ENCODE measurements at regions not wholly inside any gene's neighbourhood (a gene's known extent, or its start where the extent isn't known, plus 50 kb on each side); places are given as distances from the start of the nearest gene placed in this dataset.

- ChIA-PET POLR2A (no interaction called here), CTCF (no interaction called here)
- DNase-seq, result no peak
- Histone ChIP-seq H3K4me3 (ENCODE audit: control insufficient read depth in 1 of 7, extremely low read depth in 1 of 7, insufficient read depth in 4 of 7, low read depth in 2 of 7, low read length in 6 of 7) (no peak overlapping the region), H3K9me3 (ENCODE audit: control extremely low read depth in 1 of 5, control insufficient read depth in 4 of 5, insufficient read depth in 2 of 5, low read depth in 1 of 5, low read length in 4 of 5) (peaks cover 0 to 8% (median 2%) of the 10 kb centered on the region in 5 experiments), H3K4me1 (ENCODE audit: control extremely low read depth in 1 of 4, control insufficient read depth in 4 of 4, insufficient read depth in 4 of 4, low read length in 3 of 4) (no peaks in the 10 kb centered on the region), H3K27me3 (replicated peaks in 2 of 5; ENCODE audit: control insufficient read depth in 4 of 5, insufficient read depth in 5 of 5, low read length in 4 of 5) (no peaks in the 10 kb centered on the region), H3K36me3 (ENCODE audit: control insufficient read depth in 4 of 4, insufficient read depth in 4 of 4, low read length in 3 of 4) (no peaks in the 10 kb centered on the region), H3K27ac (ENCODE audit: insufficient read depth in 1 of 2, low read depth in 1 of 2, low read length in 2 of 2, poor library complexity in 1 of 2, severe bottlenecking in 2 of 2) (no peak overlapping the region)
- 100% methylated on average over 1 of the region's 1 CpG for WGBS (ENCODE audit: insufficient coverage)
Measured at GRCh38 chr15:46763091-46763490, 954.2 kb upstream of the SEMA6D start.

DNA sequence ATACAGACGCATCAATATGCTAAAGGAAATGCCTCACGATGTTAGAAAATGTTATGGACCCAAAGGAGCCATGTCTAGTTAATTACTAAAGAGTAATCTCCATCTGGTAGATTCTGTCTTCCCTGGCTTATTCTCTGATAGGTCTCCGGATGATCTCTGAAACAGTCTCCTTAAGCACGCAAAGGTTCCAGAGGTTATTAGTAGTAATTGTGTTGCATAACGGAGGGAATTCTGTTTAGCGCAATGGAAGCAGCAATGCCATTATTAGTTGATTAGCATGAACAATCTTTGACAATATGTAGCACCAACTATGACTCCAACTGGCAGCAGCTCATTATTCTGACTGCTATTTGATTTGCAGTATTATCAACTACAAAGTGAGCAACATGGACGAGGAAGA is 952.5 kb upstream of the SEMA6D start:
- Histone ChIP-seq H3K9me3 (ENCODE audit: control extremely low read depth in 1 of 5, control insufficient read depth in 4 of 5, insufficient read depth in 2 of 5, low read depth in 1 of 5, low read length in 4 of 5) (peaks cover 0 to 17% (median 8%) of the 10 kb centered on the region in 5 experiments), H3K4me3 (ENCODE audit: control insufficient read depth in 1 of 7, extremely low read depth in 1 of 7, insufficient read depth in 4 of 7, low read depth in 2 of 7, low read length in 6 of 7) (no peak overlapping the region), H3K4me1 (ENCODE audit: control extremely low read depth in 1 of 4, control insufficient read depth in 4 of 4, insufficient read depth in 4 of 4, low read length in 3 of 4) (no peaks in the 10 kb centered on the region), H3K27me3 (replicated peaks in 2 of 5; ENCODE audit: control insufficient read depth in 4 of 5, insufficient read depth in 5 of 5, low read length in 4 of 5) (no peaks in the 10 kb centered on the region), H3K27ac (ENCODE audit: insufficient read depth in 1 of 2, low read depth in 1 of 2, low read length in 2 of 2, poor library complexity in 1 of 2, severe bottlenecking in 2 of 2) (no peak overlapping the region), H3K36me3 (ENCODE audit: control insufficient read depth in 4 of 4, insufficient read depth in 4 of 4, low read length in 3 of 4) (no peaks in the 10 kb centered on the region)
- DNase-seq, result no peak
- 100% methylated on average over 1 of the region's 7 CpGs for WGBS (ENCODE audit: insufficient coverage)
- POLR2A ChIA-PET, result no interaction called here
- CTCF ChIA-PET, result no interaction called here

DNA sequence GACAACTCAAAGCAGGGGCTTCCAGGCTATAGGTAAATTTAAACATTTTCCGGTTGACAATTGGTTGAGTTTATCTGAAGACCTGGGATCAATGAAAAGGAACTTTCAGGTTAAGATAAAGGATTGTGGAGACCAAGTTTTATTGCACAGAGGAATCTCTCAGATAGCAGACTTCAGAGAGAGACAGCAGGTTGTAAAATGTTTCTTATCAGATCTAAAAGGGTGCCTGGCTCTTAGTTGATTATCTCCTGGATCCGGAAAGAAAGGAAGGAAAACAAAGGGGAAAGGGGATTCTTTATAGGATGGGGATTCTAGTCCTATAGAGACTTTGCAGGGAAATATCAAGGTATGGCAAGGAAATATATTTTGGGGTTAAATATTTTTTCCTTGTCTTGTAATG is 951.3 kb upstream of the SEMA6D start:
- Histone ChIP-seq H3K27ac (ENCODE audit: insufficient read depth in 1 of 2, low read depth in 1 of 2, low read length in 2 of 2, poor library complexity in 1 of 2, severe bottlenecking in 2 of 2) (no peak overlapping the region), H3K9me3 (ENCODE audit: control extremely low read depth in 1 of 5, control insufficient read depth in 4 of 5, insufficient read depth in 2 of 5, low read depth in 1 of 5, low read length in 4 of 5) (peaks cover 0 to 17% (median 8%) of the 10 kb centered on the region in 5 experiments), H3K27me3 (replicated peaks in 2 of 5; ENCODE audit: control insufficient read depth in 4 of 5, insufficient read depth in 5 of 5, low read length in 4 of 5) (no peaks in the 10 kb centered on the region), H3K4me3 (ENCODE audit: control insufficient read depth in 1 of 7, extremely low read depth in 1 of 7, insufficient read depth in 4 of 7, low read depth in 2 of 7, low read length in 6 of 7) (no peak overlapping the region), H3K36me3 (ENCODE audit: control insufficient read depth in 4 of 4, insufficient read depth in 4 of 4, low read length in 3 of 4) (no peaks in the 10 kb centered on the region), H3K4me1 (ENCODE audit: control extremely low read depth in 1 of 4, control insufficient read depth in 4 of 4, insufficient read depth in 4 of 4, low read length in 3 of 4) (no peaks in the 10 kb centered on the region)
- 20% methylated on average over 1 of the region's 2 CpGs for WGBS (ENCODE audit: insufficient coverage)
- ChIA-PET POLR2A (no interaction called here), CTCF (no interaction called here)
- DNase-seq, result no peak

DNA sequence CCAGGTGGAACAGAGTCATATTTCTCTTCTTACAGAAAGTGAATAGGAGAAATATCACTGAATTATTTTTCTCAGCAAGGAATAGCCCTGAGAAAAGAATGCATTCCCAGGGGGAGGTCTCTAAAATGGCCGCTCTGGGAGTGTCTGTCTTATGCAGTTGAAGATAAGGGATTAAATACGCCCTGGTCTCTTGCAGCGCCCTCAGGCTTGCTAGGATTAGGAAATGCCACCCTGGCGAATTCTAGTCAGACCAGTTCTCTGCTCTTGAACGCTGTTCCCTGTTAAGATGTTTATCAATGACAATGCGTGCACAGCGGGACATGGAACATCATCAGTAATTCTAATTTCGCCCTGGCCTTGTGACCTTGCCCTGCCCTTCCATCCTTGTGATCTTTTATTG is 949.0 kb upstream of the SEMA6D start:
- POLR2A ChIA-PET, result no interaction called here
- no peak overlapping the region for H3K4me3 ChIP-seq (ENCODE audit: control insufficient read depth in 1 of 7, extremely low read depth in 1 of 7, insufficient read depth in 4 of 7, low read depth in 2 of 7, low read length in 6 of 7)

GRCh38 chr15:46773016-46773415 is 944.3 kb upstream of the SEMA6D start:
- Histone ChIP-seq H3K27me3 (replicated peaks in 2 of 5; ENCODE audit: control insufficient read depth in 4 of 5, insufficient read depth in 5 of 5, low read length in 4 of 5) (no peaks in the 10 kb centered on the region), H3K9me3 (ENCODE audit: control extremely low read depth in 1 of 5, control insufficient read depth in 4 of 5, insufficient read depth in 2 of 5, low read depth in 1 of 5, low read length in 4 of 5) (peaks cover 0 to 10% (median 7%) of the 10 kb centered on the region in 5 experiments), H3K4me1 (ENCODE audit: control extremely low read depth in 1 of 4, control insufficient read depth in 4 of 4, insufficient read depth in 4 of 4, low read length in 3 of 4) (no peaks in the 10 kb centered on the region), H3K36me3 (ENCODE audit: control insufficient read depth in 4 of 4, insufficient read depth in 4 of 4, low read length in 3 of 4) (no peaks in the 10 kb centered on the region), H3K27ac (ENCODE audit: insufficient read depth in 1 of 2, low read depth in 1 of 2, low read length in 2 of 2, poor library complexity in 1 of 2, severe bottlenecking in 2 of 2) (no peak overlapping the region), H3K4me3 (ENCODE audit: control insufficient read depth in 1 of 7, extremely low read depth in 1 of 7, insufficient read depth in 4 of 7, low read depth in 2 of 7, low read length in 6 of 7) (no peak overlapping the region)
- 96% methylated on average over 7 of the region's 9 CpGs for WGBS (ENCODE audit: insufficient coverage)
- ChIA-PET CTCF (no interaction called here), POLR2A (no interaction called here)
- no peak for DNase-seq

More for the DNA sequence above, 949.0 kb upstream of the SEMA6D start:
- H3K4me1 ChIP-seq (ENCODE audit: control extremely low read depth in 1 of 4, control insufficient read depth in 4 of 4, insufficient read depth in 4 of 4, low read length in 3 of 4), result no peaks in the 10 kb centered on the region
- H3K36me3 ChIP-seq (ENCODE audit: control insufficient read depth in 4 of 4, insufficient read depth in 4 of 4, low read length in 3 of 4), result no peaks in the 10 kb centered on the region
- no peak overlapping the region for H3K27ac ChIP-seq (ENCODE audit: insufficient read depth in 1 of 2, low read depth in 1 of 2, low read length in 2 of 2, poor library complexity in 1 of 2, severe bottlenecking in 2 of 2)
- WGBS (ENCODE audit: insufficient coverage), result 99% methylated on average over 8 of the region's 8 CpGs
- DNase-seq, result peak in 1 of 3 donors; percentile 0
- peaks cover 0 to 17% (median 8%) of the 10 kb centered on the region in 5 experiments for H3K9me3 ChIP-seq (ENCODE audit: control extremely low read depth in 1 of 5, control insufficient read depth in 4 of 5, insufficient read depth in 2 of 5, low read depth in 1 of 5, low read length in 4 of 5)
- H3K27me3 ChIP-seq (replicated peaks in 2 of 5; ENCODE audit: control insufficient read depth in 4 of 5, insufficient read depth in 5 of 5, low read length in 4 of 5), result no peaks in the 10 kb centered on the region
- CTCF ChIA-PET, result no interaction called here

GRCh38 chr15:46778876-46779275 is 938.4 kb upstream of the SEMA6D start:
- no peak overlapping the region for H3K27ac ChIP-seq (ENCODE audit: insufficient read depth in 1 of 2, low read depth in 1 of 2, low read length in 2 of 2, poor library complexity in 1 of 2, severe bottlenecking in 2 of 2)
- WGBS (ENCODE audit: insufficient coverage), result 100% methylated on average over 3 of the region's 5 CpGs

DNA sequence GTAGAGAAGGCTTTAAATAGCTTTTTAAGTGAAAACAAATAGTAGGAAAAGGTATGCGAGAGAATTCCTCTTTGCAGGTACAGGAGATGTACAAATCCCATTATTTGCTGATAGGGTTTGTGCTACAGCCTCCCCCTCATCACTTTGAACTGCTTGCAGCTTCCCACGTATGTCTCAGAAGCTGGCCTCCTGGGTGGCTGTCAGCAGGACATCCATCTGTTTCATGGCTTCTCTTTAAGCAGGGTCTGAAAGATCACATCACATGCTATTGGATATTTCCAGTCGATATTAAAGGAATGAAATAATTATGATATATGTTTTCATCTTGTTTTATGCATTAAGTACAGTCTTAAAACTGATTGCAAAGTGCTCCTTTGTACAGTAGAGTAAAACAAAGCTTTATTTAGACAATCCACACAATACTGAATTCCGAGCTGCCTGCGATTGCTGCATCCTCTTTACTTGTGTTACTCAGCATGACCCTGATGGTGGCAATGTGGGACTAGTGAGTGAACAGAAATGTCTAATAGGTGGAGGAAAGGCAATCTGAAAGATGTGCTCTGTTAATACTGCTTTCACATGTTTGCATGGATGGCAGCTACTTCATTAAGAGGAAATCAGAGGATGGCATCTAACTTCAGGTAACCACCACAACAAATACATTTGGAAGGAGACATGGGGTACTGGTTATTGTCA is 930.6 kb upstream of the SEMA6D start:
- WGBS (ENCODE audit: insufficient coverage), result 62% methylated on average over 2 of the region's 5 CpGs
- DNase-seq, result no peak
- H3K4me1 ChIP-seq (ENCODE audit: control extremely low read depth in 1 of 4, control insufficient read depth in 4 of 4, insufficient read depth in 4 of 4, low read length in 3 of 4), result no peaks in the 10 kb centered on the region
- ChIA-PET POLR2A (no interaction called here), CTCF (no interaction called here)
- no peaks in the 10 kb centered on the region for H3K9me3 ChIP-seq (ENCODE audit: control extremely low read depth in 1 of 5, control insufficient read depth in 4 of 5, insufficient read depth in 2 of 5, low read depth in 1 of 5, low read length in 4 of 5)
- H3K27me3 ChIP-seq (replicated peaks in 2 of 5; ENCODE audit: control insufficient read depth in 4 of 5, insufficient read depth in 5 of 5, low read length in 4 of 5), result no peaks in the 10 kb centered on the region
- H3K27ac ChIP-seq (ENCODE audit: insufficient read depth in 1 of 2, low read depth in 1 of 2, low read length in 2 of 2, poor library complexity in 1 of 2, severe bottlenecking in 2 of 2), result no peak overlapping the region
- H3K4me3 ChIP-seq (ENCODE audit: control insufficient read depth in 1 of 7, extremely low read depth in 1 of 7, insufficient read depth in 4 of 7, low read depth in 2 of 7, low read length in 6 of 7), result no peak overlapping the region
- no peaks in the 10 kb centered on the region for H3K36me3 ChIP-seq (ENCODE audit: control insufficient read depth in 4 of 4, insufficient read depth in 4 of 4, low read length in 3 of 4)

More at GRCh38 chr15:46778876-46779275, 938.4 kb upstream of the SEMA6D start:
- ChIA-PET CTCF (no interaction called here), POLR2A (no interaction called here)
- no peak for DNase-seq
- H3K4me3 ChIP-seq (ENCODE audit: control insufficient read depth in 1 of 7, extremely low read depth in 1 of 7, insufficient read depth in 4 of 7, low read depth in 2 of 7, low read length in 6 of 7), result no peak overlapping the region
- no peaks in the 10 kb centered on the region for H3K27me3 ChIP-seq (replicated peaks in 2 of 5; ENCODE audit: control insufficient read depth in 4 of 5, insufficient read depth in 5 of 5, low read length in 4 of 5)
- no peaks in the 10 kb centered on the region for H3K9me3 ChIP-seq (ENCODE audit: control extremely low read depth in 1 of 5, control insufficient read depth in 4 of 5, insufficient read depth in 2 of 5, low read depth in 1 of 5, low read length in 4 of 5)
- no peaks in the 10 kb centered on the region for H3K36me3 ChIP-seq (ENCODE audit: control insufficient read depth in 4 of 4, insufficient read depth in 4 of 4, low read length in 3 of 4)
- no peaks in the 10 kb centered on the region for H3K4me1 ChIP-seq (ENCODE audit: control extremely low read depth in 1 of 4, control insufficient read depth in 4 of 4, insufficient read depth in 4 of 4, low read length in 3 of 4)

All from common myeloid progenitor, CD34-positive (primary cell).